IMR-90 (cell line): ENCODE measurements at regions not wholly inside any gene's neighbourhood (a gene's known extent, or its start where the extent isn't known, plus 50 kb on each side); places are given as distances from the start of the nearest gene placed in this dataset.

ENCODE experiments used
- BHLHE40 ChIP-seq: fragments of 150-350 bp; IDR thresholded peaks from 2 replicates; pipeline ENCODE4 v1.6.1; 2016; ENCODE audit warnings: mild to moderate bottlenecking, low read depth, low read length
- CEBPB ChIP-seq: IDR thresholded peaks from 2 replicates; pipeline ENCODE4 v1.6.1; 2012; ENCODE audit warnings: low read depth, low read length, improper control_type of control experiment
- CHD1 ChIP-seq: IDR thresholded peaks from 2 replicates; pipeline ENCODE4 v1.6.1; 2012; ENCODE audit warnings: low read depth, low read length, improper control_type of control experiment
- CTCF ChIP-seq: conservative IDR thresholded peaks from 2 replicates; pipeline ENCODE4 v1.5.1; 2012; ENCODE audit warnings: mild to moderate bottlenecking, low read depth, low read length, improper control_type of control experiment
- FOS ChIP-seq: fragments of 150-350 bp; IDR thresholded peaks from 2 replicates; pipeline ENCODE4 v1.6.1; 2016; ENCODE audit warnings: low read depth, low read length
- MAZ ChIP-seq: IDR thresholded peaks from 2 replicates; pipeline ENCODE4 v1.6.1; 2012; ENCODE audit warnings: low read depth, mild to moderate bottlenecking, low read length, improper control_type of control experiment, moderate library complexity, borderline replicate concordance
- NFE2L2 ChIP-seq: fragments of 150-350 bp; IDR thresholded peaks from 2 replicates; pipeline ENCODE4 v1.6.1; 2016; ENCODE audit warnings: low read depth, mild to moderate bottlenecking, low read length
- POLR2A ChIP-seq: IDR thresholded peaks from 2 replicates; pipeline ENCODE4 v1.6.1; 2012; ENCODE audit warnings: mild to moderate bottlenecking, low read depth, low read length
- RCOR1 ChIP-seq: IDR thresholded peaks from 2 replicates; pipeline ENCODE4 v1.6.1; 2012; ENCODE audit warnings: mild to moderate bottlenecking, low read length, improper control_type of control experiment; ENCODE audit not compliant: insufficient replicate concordance
- RFX5 ChIP-seq: IDR thresholded peaks from 2 replicates; pipeline ENCODE4 v1.8.0; 2012; ENCODE audit warnings: low read depth, mild to moderate bottlenecking, low read length, moderate library complexity
- SMC3 ChIP-seq: fragments of 150-350 bp; IDR thresholded peaks from 2 replicates; pipeline ENCODE4 v1.6.1; 2016; ENCODE audit warnings: low read depth, mild to moderate bottlenecking, antibody characterized with exemption, low read length, moderate library complexity
- USF2 ChIP-seq: fragments of 150-350 bp; IDR thresholded peaks from 2 replicates; pipeline ENCODE4 v1.6.1; 2017; ENCODE audit warnings: mild to moderate bottlenecking, antibody characterized with exemption, low read length, low read depth
- TF ChIP-seq, protein P1 (sequence below): fragments of 150-350 bp; IDR thresholded peaks from 2 replicates; pipeline ENCODE4 v1.6.1; 2016; ENCODE audit warnings: low read depth, mild to moderate bottlenecking, low read length, moderate library complexity, borderline replicate concordance

GRCh38 chr4:4735136-4735750, 124.2 kb upstream of the MSX1 start:
- TF ChIP-seq POLR2A (no peak), CTCF (no peak), RCOR1 (no peak), MAZ (no peak), CEBPB (no peak), BHLHE40 (no peak), SMC3 (no peak), FOS (no peak), CHD1 (no peak), RFX5 (no peak), USF2 (no peak), NFE2L2 (no peak)
- TF ChIP-seq, protein P1, sequence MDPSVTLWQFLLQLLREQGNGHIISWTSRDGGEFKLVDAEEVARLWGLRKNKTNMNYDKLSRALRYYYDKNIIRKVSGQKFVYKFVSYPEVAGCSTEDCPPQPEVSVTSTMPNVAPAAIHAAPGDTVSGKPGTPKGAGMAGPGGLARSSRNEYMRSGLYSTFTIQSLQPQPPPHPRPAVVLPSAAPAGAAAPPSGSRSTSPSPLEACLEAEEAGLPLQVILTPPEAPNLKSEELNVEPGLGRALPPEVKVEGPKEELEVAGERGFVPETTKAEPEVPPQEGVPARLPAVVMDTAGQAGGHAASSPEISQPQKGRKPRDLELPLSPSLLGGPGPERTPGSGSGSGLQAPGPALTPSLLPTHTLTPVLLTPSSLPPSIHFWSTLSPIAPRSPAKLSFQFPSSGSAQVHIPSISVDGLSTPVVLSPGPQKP, result no peak
